Stomach (tissue), 4 donors: ENCODE measurements at regions not wholly inside any gene's neighbourhood (a gene's known extent, or its start where the extent isn't known, plus 50 kb on each side); places are given as distances from the start of the nearest gene placed in this dataset.

Experiments
- POLR2A ChIP-seq, 4 donors: fragments of 450-650 bp; IDR thresholded peaks; one replicate each; pipeline ENCODE4 v1.6.1; 2016; ENCODE audit warnings: antibody characterized with exemption in 4 of 4, control low read depth in 2 of 4, mild to moderate bottlenecking in 1 of 4, moderate library complexity in 1 of 4
- TF ChIP-seq, protein P1 (sequence below), 7 experiments: fragments of 450-650 bp in 4 of 7; fragments of 200-600 bp in 3 of 7; sonication (generic) in 3 of 7; IDR thresholded peaks; one replicate each; pipeline ENCODE4 v1.5.1; 2016 to 2019; ENCODE audit warnings: antibody characterized with exemption in 7 of 7, control low read depth in 2 of 7, mild to moderate bottlenecking in 1 of 7

DNA sequence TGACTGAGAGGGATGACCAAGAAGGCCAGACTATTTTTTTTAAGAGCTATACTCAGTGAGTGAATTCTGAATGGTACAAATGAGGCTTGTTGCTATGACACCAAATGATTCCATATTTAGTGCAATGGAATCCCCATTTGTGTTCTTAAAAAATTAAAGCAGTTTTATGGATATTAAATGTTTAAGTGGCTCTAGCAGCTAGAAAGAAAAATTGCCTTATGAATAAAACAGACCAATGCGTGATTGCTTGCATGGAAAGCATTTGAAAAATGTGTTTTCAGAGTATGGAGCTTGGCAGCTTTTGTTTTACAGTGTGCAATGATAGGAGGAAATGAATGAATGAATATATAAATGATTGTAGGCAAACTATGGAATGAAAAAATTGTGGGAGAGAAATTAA lies 238.8 kb upstream of the DPP10 start:
- TF ChIP-seq, protein P1, sequence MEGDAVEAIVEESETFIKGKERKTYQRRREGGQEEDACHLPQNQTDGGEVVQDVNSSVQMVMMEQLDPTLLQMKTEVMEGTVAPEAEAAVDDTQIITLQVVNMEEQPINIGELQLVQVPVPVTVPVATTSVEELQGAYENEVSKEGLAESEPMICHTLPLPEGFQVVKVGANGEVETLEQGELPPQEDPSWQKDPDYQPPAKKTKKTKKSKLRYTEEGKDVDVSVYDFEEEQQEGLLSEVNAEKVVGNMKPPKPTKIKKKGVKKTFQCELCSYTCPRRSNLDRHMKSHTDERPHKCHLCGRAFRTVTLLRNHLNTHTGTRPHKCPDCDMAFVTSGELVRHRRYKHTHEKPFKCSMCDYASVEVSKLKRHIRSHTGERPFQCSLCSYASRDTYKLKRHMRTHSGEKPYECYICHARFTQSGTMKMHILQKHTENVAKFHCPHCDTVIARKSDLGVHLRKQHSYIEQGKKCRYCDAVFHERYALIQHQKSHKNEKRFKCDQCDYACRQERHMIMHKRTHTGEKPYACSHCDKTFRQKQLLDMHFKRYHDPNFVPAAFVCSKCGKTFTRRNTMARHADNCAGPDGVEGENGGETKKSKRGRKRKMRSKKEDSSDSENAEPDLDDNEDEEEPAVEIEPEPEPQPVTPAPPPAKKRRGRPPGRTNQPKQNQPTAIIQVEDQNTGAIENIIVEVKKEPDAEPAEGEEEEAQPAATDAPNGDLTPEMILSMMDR (IDR thresholded peaks at IDR 0.05), result no peak
- TF ChIP-seq POLR2A (IDR thresholded peaks at IDR 0.05), result no peak
